HG02852 (cell line): ENCODE measurements at regions not wholly inside any gene's neighbourhood (a gene's known extent, or its start where the extent isn't known, plus 50 kb on each side); places are given as distances from the start of the nearest gene placed in this dataset.
"Not testable (repeated sequence)": the region's sequence is repeated elsewhere in the genome, so short reads cannot be mapped to it uniquely, and the experiment has no call there.

ENCODE experiments used
- ATAC-seq: cut with Tn5 transposase; IDR thresholded peaks from one replicate; pipeline ENCODE4 v1.9.1; 2021; ENCODE audit warnings: mild to moderate bottlenecking, moderate library complexity; ENCODE audit not compliant: unreplicated experiment

DNA sequence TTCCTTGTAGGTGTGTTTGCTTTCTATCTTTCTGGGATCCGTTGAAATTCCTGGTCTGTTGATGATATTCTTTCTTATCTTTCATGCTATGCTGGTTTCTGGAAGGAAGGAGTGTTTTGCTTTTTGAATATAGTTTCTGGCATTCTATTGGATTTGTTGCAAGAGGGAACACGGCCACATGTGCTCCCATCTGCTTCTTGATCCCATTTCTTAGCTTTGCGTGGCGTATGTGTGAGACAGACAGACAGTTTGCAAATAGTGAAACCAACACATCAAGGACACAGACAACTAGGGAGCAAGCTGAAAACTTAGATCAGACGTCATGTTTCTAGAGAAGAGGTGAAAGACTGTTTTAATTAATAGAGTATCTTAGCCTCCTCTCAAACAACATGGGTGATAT, 261.9 kb upstream of the PUDP start:
- ATAC-seq = no peak

DNA sequence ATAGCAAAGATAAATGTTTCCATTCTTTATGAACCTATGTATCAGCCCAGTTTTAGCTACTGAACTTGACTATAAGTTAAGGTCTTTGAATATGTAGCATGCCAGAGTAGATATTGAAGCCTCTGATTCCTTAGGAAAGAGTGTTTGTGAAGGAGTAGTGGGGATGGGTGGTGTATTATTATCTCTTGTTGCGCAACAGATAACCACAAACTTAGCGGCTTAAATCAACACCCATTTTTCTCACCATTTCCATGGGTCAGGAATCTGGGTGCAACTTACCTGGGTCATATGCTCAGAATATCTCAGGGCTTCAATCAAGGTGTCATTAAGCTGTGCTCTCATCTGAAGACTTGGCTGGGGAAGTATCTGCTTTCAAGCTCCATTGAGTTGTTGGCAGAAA, 251.4 kb upstream of the PUDP start:
- no peak for ATAC-seq

DNA sequence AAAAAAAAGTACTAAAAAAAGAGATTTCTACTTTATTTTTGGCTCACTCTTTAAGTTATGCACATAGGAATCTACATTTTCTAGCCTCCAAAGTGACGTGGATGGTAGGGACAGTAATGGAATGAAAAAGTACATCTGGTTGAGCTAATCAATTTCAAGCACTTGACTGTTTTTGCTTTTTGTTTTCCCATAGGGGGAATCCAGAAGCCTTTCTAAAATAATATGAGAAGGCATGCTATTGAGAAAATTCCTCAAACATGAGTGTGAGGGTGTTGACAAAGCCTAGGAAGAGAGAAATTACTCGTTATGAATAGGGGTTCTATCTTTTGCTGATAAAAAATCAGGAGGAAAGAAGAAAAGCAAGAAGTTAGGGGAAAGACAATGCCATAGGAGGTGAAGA, 242.5 kb upstream of the PUDP start:
- no peak for ATAC-seq

DNA sequence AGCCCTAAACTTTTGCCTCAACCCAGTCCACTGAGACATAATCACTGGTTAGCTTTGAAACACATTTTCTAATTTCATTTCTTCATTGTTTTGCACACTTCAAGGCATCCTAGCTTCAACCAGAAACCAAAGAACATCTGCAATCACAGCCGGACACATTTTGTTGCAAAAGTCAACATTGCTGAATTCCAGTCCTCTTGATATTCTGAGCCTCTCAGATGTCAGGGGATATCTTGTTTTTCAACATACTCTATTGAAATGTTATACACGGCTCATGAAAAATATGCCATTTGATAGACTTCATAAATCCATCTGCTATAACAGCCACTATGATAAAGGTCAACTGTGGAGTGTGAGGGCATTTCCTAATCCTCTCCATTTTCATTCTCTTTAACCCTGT, 241.6 kb upstream of the PUDP start:
- no peak for ATAC-seq

DNA sequence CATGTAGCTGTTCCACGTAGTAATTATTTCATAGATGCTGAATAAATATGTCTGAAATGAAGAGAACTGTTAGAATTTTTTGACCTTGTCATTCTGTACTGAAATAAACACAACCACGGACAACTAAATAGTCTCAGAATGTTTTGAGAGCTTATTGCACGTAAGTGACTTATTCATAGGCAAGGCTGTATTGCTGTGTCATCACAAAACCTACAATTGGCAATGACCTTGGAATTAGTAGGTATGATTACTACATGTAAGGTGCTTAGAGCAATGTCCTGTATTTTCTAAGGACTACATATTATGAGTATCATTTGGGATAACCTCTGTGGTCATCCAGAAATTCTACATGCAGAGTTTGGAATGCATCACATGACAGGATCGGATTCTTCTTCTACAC, 237.2 kb upstream of the PUDP start:
- ATAC-seq = no peak

DNA sequence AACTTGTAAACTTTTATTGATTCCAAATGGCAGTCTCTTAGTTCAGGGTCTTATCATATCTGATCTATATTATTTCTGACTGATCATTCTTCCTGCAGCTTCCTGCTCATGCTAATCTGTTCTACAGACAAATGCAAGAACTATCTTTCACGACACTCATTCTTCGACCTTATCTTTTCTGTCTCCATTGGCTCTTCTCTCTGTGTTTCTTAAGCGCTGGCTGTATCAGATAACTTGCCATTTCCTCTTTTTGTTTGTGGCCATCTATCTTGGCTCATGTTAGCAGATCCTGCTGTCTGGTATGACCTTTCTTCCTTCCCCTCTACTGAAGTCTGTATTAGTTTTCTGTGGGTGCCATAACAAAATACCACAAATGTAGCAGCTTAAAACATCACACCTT, 230.5 kb upstream of the PUDP start:
- ATAC-seq = no peak

DNA sequence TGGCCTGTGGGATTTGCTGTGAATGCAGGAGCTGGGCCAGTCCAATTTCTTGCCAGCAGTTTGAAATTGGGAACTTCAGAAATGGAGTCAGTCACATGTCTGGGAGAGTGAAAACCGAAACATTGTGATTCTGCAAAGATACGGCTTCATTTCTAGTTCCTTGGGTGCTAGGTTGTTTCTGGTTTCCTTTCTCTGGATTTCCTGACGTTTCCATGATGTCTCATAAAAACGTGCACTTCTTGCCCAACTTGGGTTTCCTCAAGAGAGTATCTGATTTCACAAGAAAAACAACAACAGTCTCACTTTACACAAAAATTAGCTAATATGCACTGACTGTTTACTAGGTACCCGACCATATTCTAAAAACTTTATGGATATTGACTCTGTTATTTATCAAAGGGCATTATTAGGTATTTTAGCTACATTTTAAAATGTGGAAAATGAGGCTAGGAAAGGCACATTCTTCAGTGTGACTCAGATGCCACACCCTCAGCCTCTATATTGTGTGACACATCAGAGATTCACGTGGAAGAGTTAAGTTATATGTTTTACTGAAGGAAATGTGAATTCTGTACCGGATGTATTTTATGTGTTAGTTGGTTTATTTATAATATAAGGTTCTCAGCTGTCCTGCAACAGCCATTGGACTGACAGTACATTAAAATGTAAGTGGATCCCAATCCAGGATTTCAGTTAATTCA, 225.0 kb upstream of the PUDP start:
- ATAC-seq = no peak

DNA sequence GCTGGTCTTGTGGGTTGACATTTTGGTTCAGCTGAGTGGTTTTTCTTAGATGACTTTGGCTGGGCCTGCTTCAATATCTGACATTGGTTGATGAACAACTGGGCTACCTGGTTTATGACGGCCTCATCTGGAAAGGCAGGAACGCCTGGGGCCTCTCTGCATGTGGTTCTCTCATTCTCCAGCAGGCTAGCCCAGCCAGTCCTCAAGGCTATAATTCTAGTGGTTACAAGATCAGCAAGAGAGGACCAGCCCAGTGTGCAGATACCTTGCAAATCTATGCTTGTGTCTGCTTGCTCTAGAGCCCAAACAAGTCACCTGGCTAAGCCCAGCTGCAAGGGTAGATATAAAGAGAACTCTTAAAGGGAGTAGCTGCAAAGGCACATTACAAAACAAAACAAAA, 214.2 kb upstream of the PUDP start:
- ATAC-seq = no peak

DNA sequence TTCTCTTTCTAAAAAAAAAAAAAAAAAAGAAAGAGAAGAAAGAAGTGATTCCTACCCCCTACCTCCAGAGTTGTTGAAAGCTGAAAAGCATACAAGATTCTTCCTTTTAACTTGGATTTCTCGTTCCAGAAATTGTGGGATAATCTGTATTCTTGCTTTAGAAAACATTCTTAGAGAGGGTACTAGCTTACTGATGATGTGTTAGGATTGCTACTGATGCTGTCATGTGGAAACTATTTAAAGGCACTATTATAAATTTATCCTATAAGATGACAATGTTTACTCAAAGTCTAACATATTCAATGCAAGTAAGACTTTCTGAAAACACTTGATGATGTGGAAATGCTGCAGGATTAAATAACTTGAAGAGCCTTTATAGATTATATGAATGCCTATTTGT, 204.0 kb upstream of the PUDP start:
- ATAC-seq = no peak

DNA sequence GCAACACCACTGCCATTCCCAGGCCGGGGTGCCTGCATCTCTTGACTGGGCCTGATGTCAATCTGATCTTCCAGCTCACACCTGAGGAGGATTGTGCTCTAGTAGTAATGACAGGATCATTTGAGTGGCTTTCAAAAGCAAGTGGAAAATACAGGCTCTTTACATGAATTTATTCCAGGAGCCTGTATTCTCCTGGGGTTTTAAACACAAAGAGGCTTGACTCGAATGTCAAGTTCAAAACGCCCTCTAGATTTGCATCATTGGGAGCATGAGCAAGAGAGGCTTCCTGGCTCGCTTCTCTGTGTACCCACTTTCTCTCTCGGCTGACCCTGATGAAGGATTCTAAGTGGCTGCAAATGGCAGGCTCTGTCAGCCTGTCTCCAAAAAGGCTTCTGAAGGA, 199.5 kb upstream of the PUDP start:
- ATAC-seq = no peak

DNA sequence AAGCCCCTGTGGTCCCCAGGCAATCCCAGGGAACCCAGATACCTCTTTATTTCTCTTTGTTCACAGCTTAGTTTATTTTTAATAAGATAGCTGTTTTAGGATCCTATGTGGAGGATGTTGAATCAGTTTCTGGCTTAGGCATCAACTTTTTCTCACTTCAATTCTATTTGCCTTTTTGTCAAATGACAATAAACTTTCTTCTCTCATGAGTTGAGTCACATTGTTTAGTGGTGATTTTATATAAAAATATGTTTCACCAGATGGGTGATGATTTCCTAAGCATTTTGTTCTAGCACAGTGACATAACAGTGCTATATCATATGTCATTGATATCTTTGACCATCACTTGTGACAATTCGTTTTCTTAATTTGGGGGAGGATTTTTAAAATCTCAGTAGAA, 198.1 kb upstream of the PUDP start:
- no peak for ATAC-seq

DNA sequence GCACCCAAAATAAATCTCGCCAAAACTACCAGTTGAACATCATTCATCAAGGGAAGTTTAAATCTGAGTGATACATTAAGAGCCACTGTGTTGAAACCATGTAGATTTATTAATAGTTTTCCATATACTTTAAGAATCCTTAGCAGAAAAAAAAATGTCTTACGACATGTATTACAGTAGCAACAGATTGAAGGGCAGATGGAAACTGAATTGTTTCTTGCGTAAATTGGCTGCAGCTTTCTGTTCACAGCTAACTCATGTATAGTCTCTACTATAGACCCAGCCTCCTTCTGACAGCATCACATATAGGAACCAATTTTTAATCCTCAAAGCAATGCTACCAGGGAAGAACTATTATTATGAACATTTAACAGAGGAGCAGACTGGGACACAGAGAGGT, 195.2 kb upstream of the PUDP start:
- ATAC-seq = no peak

DNA sequence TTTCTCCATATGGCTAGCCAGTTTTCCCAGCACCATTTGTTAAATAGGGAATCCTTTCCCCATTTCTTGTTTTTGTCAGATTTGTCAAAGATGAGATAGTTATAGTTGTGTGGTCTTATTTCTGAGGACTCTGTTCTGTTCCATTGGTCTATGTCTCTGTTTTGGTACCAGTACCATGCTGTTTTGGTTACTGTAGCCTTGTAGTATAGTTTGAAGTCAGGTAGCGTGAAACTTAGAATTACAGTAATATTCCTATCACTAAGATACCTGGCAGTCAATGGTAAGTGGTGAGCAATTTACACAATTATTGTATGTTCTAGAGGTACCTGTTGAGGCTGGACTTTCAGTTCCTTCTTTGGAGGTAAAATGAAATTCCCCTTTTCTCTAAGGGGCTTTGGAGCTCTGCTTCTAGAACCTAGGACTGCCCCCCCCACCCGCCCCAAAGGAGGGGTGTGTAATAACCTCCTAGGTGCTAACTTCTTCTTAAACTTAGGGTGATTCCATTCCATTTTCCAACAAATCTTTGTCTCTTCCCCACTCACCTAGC, 187.9 kb upstream of the PUDP start:
- ATAC-seq = not testable (repeated sequence)

DNA sequence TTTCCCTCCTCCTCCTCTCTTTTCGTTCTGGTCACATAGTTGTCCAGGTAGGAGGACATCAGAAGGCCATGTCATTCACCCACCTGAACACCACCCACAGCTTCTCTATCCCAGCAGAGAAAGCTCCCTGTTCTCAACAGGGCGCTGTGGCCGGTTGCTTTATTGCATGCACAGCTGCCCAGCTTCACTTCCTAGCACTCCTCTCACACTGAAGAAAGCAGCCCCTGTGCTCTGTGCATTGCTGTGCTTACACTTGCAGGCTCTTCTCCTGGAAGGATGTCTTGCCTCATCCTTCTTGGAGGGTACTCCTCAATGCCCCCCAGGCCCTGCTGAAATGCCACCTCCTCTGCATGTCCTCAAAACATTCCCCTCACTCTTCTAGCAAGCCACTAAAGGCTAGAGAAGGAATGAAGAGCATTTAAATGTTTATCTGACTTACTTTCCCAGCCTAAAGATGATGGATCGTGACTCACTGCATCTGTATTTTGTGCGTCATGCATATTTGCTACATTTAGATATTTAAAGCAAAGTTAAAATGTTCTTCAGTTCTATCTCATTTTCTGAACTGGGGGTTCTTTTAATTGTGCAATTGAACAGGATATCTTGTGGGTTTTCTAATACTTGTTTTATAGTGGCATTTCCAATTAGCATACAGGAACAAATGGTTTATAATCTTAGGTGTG, 186.4 kb upstream of the PUDP start:
- no peak for ATAC-seq

DNA sequence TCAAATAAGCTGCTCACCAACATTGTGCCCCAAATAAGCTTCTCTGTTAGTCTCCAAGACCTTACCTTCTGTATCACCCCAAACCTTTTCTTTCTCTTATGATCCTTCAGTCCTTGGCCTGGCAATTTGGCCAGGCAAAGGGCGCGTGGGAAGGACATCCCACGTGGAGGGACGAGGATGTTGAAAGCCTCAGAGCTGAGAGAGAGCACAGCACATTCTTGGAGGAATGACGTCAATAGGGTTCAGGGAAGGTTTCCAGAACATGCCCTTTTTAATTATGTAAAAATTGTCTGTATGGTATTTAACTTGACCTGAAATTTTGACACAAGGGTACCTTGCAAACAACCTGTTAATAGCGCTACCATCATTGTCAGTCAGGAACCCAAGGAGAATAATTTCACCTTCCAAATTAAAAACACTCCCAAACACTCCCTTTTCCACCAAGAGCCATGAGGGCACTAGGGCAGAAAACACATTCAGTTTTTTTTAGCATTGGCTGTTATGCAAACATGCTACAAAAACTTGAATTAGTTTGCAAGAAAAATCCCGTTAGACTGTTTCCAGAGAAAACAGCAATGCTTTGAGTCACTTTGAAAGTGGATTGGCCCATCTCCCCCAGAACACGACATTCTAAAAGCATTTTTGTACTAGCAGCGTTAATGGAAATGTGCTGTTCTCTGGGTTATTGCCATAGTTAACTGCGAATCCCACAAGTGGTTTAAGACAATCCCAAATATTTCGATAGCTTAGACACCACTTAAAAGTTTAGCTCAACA, 183.2 kb upstream of the PUDP start:
- no peak for ATAC-seq

DNA sequence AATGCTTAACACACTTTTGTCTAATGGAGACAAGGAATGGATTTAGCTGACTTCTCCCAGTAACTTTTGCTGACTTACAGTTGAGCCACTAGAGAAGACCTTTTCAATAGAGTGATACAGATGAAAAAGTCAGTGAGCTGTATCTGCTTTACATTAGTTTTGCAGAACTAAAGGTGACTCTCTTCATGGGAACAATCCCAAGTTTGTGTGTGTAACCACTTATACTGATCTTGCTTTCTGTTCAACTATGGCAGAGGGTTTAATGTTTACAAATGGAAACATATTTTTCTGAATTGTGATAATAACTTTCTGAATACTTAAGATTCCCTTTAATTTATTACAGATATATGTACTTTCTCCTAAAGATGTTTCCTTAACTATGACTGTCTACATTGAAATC, 182.6 kb upstream of the PUDP start:
- no peak for ATAC-seq

DNA sequence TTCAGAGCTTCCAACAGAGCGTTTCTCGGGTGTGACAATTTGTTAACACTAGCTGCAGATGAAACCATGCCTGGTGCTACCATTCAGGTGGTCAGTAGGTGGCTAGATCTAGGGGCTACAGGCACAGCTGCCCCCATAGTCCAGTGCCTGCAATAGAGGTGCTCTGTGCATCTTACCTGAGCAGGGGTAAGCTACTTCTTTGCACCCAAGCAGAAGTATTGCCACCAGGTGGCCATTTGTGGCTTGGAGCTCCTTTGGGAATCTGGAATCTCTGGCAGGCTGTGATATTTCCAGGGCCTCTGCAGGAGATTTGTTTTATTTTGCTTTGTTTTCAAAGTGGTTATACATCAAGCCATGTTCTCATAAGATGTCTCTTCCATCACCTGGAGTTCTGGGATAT, 170.7 kb upstream of the PUDP start:
- no peak for ATAC-seq

DNA sequence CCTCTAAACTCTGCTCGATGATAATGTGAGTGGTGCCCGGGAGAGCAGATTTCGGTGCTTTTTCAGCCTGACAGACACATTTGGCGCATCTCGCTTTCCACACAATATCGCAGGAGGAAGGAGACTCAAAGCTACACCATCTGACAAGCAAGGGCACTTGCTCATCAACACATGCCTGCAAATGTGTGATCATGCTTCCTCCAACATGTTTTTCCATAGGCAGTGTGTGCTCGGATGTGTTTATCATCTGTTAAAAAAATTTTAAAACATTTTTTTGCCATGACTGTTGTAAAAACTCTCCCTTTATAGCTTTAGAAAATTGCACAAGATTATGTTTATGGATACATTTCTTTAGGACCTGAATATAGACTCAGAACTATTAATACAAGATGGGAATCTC, 170.3 kb upstream of the PUDP start:
- no peak for ATAC-seq

DNA sequence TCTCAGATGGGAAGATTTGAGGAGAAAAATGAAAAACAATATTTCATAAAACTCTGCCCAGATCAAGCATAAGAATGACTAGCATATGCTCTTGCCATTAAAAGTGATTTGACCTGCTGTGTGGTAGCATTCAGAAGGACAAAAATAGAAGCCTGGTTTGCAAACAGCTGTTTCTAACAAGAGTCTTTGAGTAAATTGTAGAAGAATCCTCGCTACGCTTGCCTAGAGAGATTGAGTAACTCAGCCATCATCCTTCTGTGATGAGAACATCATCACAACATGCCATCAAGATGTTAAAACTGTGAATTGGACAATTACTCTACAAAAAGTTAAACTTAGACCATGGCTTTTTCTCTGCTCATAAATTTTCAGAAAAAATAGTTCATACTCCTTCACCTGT, 168.9 kb upstream of the PUDP start:
- no peak for ATAC-seq

DNA sequence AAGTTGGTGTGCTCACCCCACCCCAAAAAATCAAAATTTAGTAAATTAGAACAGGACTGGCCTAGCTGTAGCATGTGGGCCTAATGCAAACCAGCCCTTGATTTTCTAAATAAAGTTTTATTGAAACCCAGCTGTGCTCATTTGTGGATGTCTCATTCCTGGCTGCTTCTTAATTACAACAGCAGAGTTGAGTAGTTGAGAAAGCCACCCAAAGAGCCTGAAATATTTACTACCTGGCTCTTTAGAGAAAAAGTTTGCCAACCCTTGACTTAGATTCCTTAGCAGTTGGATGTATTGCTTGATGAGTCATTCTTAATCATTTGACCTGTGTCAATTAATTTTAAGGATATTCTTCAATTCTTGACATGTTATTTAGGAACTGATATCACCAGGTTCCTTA, 168.3 kb upstream of the PUDP start:
- ATAC-seq = no peak

DNA sequence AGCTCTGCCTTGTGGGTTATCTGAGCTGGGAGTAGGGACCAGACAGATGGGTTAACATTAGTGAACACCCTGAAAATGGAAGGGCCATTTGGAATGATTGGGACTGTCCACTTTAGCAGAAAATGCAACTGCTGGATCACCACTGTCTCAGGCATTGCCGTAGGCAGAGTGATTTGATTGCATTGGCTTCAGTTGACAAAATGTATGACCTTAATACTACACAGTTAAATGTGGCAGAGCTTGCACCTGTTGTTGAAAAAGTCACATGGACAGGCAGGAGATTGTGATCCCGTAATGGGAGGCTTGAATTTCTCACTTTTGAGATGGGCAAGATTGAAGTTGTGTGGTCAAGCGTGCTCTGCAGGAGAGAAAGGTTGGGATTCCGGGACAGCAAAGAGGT, 166.5 kb upstream of the PUDP start:
- ATAC-seq = no peak

DNA sequence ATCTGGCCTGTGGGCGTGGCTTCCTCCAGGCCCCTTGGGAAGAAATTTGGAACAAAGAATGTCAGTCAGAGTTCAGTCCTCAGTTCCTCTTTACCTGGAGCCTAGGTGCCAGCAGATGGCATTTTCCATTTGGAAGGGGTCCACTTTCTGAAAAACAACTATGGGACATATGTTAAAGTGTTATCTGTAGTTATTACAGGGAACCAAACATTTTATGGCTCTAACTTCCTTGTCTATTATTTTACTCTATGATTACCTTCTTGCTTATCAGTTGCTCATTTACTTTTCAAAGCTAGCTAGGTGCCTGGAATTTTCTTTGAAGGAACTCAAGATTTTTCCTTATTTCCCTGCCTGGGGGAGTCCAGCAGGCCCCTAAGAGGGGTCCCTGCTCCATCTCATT, 159.8 kb upstream of the PUDP start:
- ATAC-seq = no peak
